GM12892 (cell line): ENCODE measurements at regions not wholly inside any gene's neighbourhood (a gene's known extent, or its start where the extent isn't known, plus 50 kb on each side); places are given as distances from the start of the nearest gene placed in this dataset.

Experiments used
- POLR2A ChIP-seq: IDR thresholded peaks from 2 replicates; pipeline ENCODE4 v1.6.1; 2011; ENCODE audit warnings: low read depth, low read length, control low read depth
- POLR2AphosphoS5 ChIP-seq: IDR thresholded peaks from 2 replicates; pipeline ENCODE4 v1.6.1; 2011; ENCODE audit warnings: low read depth, low read length, control low read depth
- TAF1 ChIP-seq: IDR thresholded peaks from 2 replicates; pipeline ENCODE4 v1.6.1; 2011; ENCODE audit warnings: low read depth, mild to moderate bottlenecking, control low read depth, low read length, borderline replicate concordance

DNA sequence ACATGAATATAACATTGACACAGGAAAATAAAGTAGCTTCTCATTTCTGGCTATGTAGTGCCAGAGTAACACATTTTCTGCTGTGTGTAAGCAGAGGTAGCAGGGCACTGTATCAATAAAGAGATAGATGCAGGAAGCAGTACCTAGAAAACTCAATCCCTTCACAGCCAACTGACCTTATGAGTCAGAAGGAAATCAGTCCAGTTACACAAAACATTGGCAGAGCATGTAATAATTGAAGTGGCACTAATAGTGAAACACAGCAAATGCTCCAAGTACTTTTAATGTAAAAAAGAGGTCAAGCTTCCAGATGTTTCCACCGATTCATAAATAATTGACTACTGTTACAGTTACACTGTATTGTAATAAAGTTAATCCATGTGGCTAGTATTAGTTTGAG is 706.6 kb downstream of the EFNA5 start:
- TF ChIP-seq POLR2A (no peak), POLR2AphosphoS5 (no peak), TAF1 (no peak)
